G401 (cell line): ENCODE measurements at regions not wholly inside any gene's neighbourhood (a gene's known extent, or its start where the extent isn't known, plus 50 kb on each side); places are given as distances from the start of the nearest gene placed in this dataset.
"Not testable (repeated sequence)": the region's sequence is repeated elsewhere in the genome, so short reads cannot be mapped to it uniquely, and the experiment has no call there.

Source experiments
- DNase-seq: peaks from one replicate; pipeline ENCODE4 v3.0.0-alpha.2; 2015; ENCODE audit warnings: low spot score
- in situ Hi-C: cut with HindIII; loops from 2 replicates; pipeline ENCODE4 v1.10.0; 2016; ENCODE audit warnings: low sequenced_read_pairs, mixed read lengths

GRCh38 chr10:20662742-20663141, 234.4 kb downstream of the NEBL start:
- no peak for DNase-seq
- in situ Hi-C loops: no loop called here

GRCh38 chr10:20659225-20659624, 237.9 kb downstream of the NEBL start:
- DNase-seq: no peak
- in situ Hi-C loops: no loop called here

GRCh38 chr10:20658158-20658557, 239.0 kb downstream of the NEBL start:
- in situ Hi-C loops: no loop called here
- no peak for DNase-seq

GRCh38 chr10:20656886-20657285, 240.2 kb downstream of the NEBL start:
- in situ Hi-C loops: no loop called here
- no peak for DNase-seq

GRCh38 chr10:20652424-20652823, 244.7 kb downstream of the NEBL start:
- in situ Hi-C loops, DNase-seq: not testable (repeated sequence)

DNA sequence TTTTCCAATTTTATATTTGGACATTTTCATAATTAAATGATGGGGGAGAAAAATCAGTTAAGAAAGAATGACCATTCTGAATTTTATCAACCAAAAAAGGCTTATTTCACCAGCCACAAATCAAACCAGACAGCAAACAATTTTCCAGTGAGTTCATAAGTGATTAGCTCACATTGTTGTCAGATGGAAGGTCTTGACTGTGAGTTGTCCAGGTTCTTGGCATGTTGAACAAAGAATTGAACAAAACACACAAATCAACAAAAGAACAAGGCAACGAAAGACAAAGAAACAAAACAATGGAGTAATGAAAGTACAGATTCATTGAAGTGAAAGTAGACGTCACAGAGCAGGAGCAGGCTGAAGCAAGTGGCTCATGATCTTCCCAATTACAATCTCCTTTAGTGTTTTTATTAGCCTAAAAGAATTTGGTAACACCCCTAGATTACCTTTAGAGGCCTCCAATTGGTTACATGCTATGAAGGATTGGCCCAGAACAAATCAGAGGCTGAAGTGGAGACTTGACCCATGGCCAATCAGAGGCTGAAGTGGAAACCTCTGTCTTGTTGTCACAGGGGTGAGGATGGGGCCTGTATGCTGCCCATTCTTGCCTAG, 248.7 kb downstream of the NEBL start:
- in situ Hi-C loops: no loop called here
- DNase-seq: no peak

GRCh38 chr10:20647756-20648155, 249.4 kb downstream of the NEBL start:
- no peak for DNase-seq
- in situ Hi-C loops: no loop called here

DNA sequence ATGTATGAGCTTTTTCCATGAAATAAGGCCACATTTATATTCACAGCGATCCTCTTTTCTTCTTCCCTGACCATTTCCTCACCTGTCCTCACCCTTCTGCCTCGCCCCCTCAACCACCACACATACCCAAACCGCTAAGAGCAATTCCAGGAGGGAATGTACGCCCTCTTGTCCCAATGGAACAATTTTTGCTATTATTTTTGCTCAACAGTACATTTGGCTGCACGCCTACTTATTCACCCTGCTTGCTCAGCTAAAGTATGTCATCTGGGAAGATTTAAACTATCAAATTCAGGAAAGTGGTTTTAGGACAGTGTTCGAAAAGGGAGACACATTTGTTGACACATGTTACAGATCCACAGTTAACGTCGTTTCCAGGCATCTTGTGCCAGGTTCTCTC, 252.7 kb downstream of the NEBL start:
- in situ Hi-C loops: no loop called here
- no peak for DNase-seq

- DNase-seq: no peak
- in situ Hi-C loops: no loop called here
Observed at GRCh38 chr10:20641605-20642004, 255.5 kb downstream of the NEBL start.

- DNase-seq: no peak
- in situ Hi-C loops: no loop called here
Observed at GRCh38 chr10:20635570-20635969, 261.5 kb downstream of the NEBL start.

DNA sequence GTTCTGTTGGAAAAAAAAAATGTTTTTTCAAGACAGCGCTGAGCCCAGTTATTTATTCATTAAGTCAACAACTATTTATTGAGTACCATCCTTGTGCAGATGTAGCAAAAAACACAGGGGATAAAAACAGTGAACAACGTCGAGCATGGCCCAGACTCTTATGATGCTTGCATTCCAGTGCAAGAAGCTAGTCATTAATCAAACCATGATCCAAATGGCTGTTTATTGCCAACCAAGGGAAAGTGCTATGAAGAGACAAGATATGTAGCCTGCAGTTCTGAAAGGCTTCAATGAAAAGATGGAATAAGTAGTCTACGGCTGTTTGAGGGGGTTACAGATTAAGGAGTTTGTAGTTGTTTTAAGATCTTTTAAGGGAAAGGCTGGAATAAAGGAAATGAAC, 262.3 kb downstream of the NEBL start:
- no peak for DNase-seq
- in situ Hi-C loops: no loop called here

DNA sequence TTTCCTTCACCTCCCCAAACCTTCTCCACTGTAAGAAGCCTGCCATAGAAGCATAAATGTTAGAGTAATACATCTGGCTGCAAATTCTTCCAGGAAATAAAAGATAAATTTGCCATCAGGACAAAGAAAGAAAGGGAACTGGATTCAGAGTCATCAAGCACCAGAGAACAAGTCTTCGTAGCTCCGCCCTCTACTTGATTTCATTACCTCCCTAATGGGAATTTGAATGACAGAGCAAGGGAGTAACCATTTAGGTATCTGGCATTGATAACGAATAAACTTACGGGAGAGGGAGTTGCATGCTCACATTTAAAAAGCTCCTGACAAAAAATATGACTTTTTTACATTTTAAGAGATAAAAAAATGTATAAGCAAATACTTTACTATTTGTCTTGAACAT, 263.4 kb downstream of the NEBL start:
- in situ Hi-C loops: no loop called here
- DNase-seq: no peak

GRCh38 chr10:20632696-20633095, 264.4 kb downstream of the NEBL start:
- in situ Hi-C loops: no loop called here
- no peak for DNase-seq

DNA sequence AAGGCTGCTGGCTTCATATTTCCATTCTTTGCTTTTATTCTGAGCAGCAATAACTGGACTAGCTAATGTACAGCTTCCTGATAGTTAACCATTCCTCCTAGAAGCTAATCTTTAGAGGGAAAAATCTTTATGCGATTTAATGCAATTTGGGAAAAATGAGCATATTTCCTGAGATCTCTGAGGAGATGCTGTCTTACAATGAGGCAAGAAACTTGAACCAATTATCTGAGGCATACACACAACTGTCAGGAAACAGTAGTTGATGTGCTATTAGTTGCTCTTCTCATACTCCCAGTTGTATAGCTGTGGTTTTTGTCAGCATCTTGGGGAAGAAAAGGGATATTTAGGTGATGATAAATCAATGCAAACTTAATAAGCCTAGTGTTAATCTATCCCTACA, 265.9 kb downstream of the NEBL start:
- in situ Hi-C loops: no loop called here
- no peak for DNase-seq

DNA sequence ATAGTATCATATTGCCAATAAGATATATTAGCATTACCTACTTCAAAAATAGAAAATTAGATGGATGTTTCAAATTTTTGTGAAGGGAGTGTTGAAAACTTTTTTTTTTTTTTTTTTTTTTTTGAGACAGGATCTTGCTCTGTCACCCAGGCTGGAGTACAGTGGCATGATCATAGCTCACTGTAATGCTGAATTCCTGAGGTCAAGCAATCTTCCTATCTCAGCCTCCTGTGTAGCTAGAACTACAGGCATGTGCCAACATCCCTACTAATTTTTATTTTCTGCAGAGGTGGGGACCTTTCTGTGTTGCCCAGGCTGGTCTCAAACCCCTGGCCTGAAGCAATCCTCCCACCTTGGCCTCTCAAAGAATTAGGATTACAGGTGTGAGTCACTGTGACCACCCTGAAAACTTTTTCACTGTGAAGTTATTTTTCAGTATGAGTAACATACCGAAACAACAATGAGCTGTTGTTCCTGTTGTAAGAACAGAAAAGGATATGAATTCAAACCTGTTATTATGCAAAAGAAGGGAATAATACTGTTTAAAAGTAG, 266.9 kb downstream of the NEBL start:
- DNase-seq: no peak
- in situ Hi-C loops: no loop called here

- in situ Hi-C loops: no loop called here
- DNase-seq: no peak
Observed at GRCh38 chr10:20627946-20628507, 269.1 kb downstream of the NEBL start.

- in situ Hi-C loops: no loop called here
Observed at GRCh38 chr10:20627087-20627486, 270.0 kb downstream of the NEBL start.

DNA sequence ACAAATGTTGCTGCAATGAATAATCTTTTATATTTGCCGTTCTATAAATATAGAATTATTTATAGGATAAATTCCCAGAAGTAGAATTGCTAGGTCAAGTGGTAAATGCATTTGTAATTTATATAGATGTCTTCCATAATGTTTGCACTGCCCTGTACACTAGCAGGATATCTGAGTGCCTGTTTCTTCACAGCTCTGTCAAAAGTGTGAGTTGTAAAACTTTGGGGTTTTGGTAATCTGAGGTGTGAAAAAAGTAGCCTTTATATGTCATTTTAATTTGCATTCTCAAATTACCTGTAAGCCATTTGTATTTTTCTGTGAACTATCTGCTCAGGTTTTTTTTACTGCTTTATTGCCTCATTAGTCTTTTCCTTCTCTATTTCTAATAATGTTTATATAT, 271.2 kb downstream of the NEBL start:
- no peak for DNase-seq
- in situ Hi-C loops: no loop called here

More at GRCh38 chr10:20627087-20627486, 270.0 kb downstream of the NEBL start:
- DNase-seq: no peak

DNA sequence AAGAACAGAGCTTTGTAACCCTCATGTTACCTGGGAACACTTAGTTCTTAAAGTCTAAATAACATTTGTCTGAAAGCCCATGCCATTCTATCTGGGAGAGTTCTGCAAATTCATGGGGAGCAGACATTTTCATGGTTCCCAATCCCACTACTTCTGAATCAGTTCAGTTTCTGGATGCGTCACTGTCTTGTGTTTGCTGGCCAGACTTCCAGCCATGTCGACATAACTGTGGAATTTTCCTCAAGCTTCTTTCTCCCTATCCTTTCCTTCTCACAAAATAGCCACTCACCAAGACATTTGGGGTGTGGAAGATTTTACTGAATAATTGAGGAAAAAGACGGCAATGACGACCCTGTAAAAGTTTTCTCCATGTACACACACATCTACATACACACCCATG, 272.5 kb downstream of the NEBL start:
- in situ Hi-C loops: no loop called here
- DNase-seq: no peak

DNA sequence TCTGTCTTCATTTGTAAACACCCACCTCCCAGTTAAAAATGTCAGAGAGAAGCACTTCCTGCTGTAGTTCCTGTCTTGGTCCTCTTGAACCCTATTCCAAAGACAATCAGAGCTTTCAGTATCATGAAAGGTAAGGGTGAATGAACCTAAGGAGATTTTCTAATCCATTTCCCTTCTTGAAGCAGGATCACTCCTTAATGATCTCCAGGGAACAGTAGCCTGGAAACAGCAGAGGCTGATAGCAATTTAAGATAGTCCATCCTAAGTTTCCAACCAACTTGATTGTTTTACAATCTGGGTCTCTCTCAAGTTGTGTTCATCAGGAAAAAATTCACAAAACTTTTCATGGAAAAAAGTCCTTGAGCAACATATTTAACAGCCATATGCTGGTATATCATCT, 273.6 kb downstream of the NEBL start:
- no peak for DNase-seq
- in situ Hi-C loops: no loop called here

DNA sequence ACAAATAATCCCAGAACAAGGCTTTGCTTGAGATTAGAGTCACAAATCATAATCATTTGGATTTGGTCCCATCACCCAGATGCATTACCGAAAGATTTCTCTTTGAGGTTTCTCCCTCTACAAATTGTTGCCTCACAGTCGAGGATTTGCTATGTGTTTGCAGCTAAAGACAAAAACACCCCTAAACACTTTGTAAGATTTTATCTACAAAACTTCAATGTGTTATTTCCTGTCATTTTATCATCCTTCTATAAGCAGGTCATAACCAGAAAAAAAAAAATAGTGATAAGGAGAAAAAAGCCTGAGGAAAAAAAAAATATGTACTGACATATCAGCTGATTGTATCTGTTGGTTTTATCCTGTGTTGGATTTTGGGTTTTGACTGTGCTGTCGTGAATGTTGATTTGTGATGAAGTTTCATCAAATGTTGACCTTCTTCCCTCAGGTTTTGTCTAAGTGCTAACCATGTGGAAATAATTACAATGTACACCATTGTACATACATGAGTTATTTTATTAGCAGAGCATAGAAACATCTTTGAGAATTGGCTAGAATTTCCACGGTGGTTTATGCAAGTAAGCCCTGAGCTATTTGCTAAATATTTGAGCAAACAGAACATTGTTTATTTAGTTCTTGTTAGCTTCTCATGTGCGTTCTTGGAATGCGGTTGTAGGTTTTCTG, 274.4 kb downstream of the NEBL start:
- DNase-seq: no peak
- in situ Hi-C loops: no loop called here
